ENCODE measurements at regions not wholly inside any gene's neighbourhood (a gene's known extent, or its start where the extent isn't known, plus 50 kb on each side); places are given as distances from the start of the nearest gene placed in this dataset.
A peak's percentile ranks its signal among the peaks of the same experiment; 100 is the strongest.

DNA sequence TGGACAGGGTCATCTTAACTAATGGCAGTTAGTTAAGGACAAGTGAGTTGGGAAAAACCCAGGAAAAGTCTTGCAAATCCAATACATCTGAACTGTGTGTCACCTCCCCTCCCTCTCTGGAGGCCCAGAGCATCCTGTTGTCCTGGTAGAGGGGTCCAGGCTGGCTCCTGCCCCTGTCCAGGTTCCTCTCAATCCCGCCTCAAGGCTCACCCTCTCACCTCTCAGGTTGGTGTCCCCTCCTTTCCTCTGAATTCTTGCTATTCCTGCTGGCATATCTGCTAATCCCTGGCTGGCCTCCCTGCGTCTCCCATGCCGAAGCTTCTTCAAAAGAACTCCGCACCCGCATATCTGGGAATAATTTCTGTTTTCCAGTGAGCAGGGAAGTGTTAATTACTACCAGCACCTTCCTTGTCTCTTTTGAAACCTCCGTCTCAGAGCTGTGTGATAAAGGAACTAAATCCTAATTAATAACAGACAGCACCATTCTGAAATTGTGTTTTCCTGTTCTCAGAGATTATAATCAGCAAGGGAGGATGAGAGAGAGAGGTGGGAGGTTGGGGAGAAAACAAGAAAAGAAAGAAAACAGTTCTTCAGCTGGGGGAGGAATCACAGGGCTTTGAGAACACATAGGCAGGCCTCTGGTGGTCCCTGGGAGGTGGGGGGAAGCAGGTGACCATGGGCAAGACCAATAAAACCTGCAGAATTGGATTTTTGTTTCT, 568.0 kb downstream of the PTPRU start:
- Mint-ChIP-seq H3K4me1 (peaks cover 27% of the 10 kb centered on the region), H3K27me3 (ENCODE audit: insufficient read depth, low read depth) (peaks cover 4% of the 10 kb centered on the region), H3K36me3 (no peaks in the 10 kb centered on the region), H3K9me3 (no peaks in the 10 kb centered on the region), H3K27ac (peak overlapping the region; percentile 58), H3K4me3 (no peak overlapping the region)
- no peaks in the 10 kb centered on the region for H3K79me2 ChIP-seq (ENCODE audit: low read depth)
- no peak overlapping the region for H3K4me3 ChIP-seq
- DNase-seq (ENCODE audit: low spot score) = no peak
- no peaks in the 10 kb centered on the region for H3K27me3 ChIP-seq
- no peak overlapping the region for H3K4me2 ChIP-seq
- H3K9me3 ChIP-seq (ENCODE audit: low read depth) = no peaks in the 10 kb centered on the region
- no peaks in the 10 kb centered on the region for H3F3A ChIP-seq (ENCODE audit: low read depth)
- TF ChIP-seq EZH2 (IDR thresholded peaks at IDR 0.05) = no peak
- TF ChIP-seq, protein P1, sequence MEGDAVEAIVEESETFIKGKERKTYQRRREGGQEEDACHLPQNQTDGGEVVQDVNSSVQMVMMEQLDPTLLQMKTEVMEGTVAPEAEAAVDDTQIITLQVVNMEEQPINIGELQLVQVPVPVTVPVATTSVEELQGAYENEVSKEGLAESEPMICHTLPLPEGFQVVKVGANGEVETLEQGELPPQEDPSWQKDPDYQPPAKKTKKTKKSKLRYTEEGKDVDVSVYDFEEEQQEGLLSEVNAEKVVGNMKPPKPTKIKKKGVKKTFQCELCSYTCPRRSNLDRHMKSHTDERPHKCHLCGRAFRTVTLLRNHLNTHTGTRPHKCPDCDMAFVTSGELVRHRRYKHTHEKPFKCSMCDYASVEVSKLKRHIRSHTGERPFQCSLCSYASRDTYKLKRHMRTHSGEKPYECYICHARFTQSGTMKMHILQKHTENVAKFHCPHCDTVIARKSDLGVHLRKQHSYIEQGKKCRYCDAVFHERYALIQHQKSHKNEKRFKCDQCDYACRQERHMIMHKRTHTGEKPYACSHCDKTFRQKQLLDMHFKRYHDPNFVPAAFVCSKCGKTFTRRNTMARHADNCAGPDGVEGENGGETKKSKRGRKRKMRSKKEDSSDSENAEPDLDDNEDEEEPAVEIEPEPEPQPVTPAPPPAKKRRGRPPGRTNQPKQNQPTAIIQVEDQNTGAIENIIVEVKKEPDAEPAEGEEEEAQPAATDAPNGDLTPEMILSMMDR (IDR thresholded peaks at IDR 0.05) = no peak
- TF ChIP-seq EZH2phosphoT487 (IDR thresholded peaks at IDR 0.05) = no peak
- H4K20me1 ChIP-seq (ENCODE audit: low read depth) = no peaks in the 10 kb centered on the region
- H3K9ac ChIP-seq = no peak overlapping the region
- H3K4me1 ChIP-seq = peaks cover 4% of the 10 kb centered on the region
- H3K27ac ChIP-seq = no peak overlapping the region
- H2AFZ ChIP-seq (replicated peaks) = no peak overlapping the region
- no peaks in the 10 kb centered on the region for H3K36me3 ChIP-seq

DNA sequence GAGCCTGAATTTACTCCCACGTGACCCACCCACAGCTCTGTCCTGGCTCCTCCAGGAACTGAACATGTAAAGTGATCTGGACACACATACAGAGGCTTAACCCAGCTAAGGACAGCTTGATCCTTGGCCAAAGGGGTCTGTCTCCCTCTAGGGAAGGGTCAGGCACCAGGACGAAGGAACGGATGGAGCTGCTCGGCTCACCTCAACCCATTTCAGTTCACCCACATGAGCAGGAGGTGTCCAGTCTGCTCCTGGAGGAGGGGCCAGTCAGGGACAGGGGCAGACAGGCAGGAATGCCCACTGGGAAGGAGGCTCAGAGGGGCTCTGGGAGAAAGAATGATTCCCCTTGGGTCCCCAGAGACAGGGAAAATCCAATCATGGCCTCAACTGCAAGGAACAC, 567.2 kb downstream of the PTPRU start:
- DNase-seq (ENCODE audit: low spot score) = no peak
- no peak overlapping the region for H3K4me3 Mint-ChIP-seq
- no peaks in the 10 kb centered on the region for H3K27me3 ChIP-seq
- H3K9me3 Mint-ChIP-seq = no peaks in the 10 kb centered on the region
- H3K27ac ChIP-seq = no peak overlapping the region
- H3K79me2 ChIP-seq (ENCODE audit: low read depth) = no peaks in the 10 kb centered on the region
- peak overlapping the region; percentile 2 for H3K27ac Mint-ChIP-seq
- no peaks in the 10 kb centered on the region for H3K36me3 ChIP-seq
- no peak overlapping the region for H3K4me2 ChIP-seq
- H4K20me1 ChIP-seq (ENCODE audit: low read depth) = no peaks in the 10 kb centered on the region
- H3K4me1 Mint-ChIP-seq = peaks cover 24% of the 10 kb centered on the region
- no peaks in the 10 kb centered on the region for H3K36me3 Mint-ChIP-seq
- peaks cover 4% of the 10 kb centered on the region for H3K4me1 ChIP-seq
- H3K27me3 Mint-ChIP-seq (ENCODE audit: insufficient read depth, low read depth) = no peaks in the 10 kb centered on the region
- H3K9me3 ChIP-seq (ENCODE audit: low read depth) = no peaks in the 10 kb centered on the region
- no peak overlapping the region for H2AFZ ChIP-seq (replicated peaks)
- no peaks in the 10 kb centered on the region for H3F3A ChIP-seq (ENCODE audit: low read depth)
- TF ChIP-seq, protein P1 (IDR thresholded peaks at IDR 0.05) = no peak
- TF ChIP-seq EZH2phosphoT487 (IDR thresholded peaks at IDR 0.05) = no peak
- TF ChIP-seq EZH2 (IDR thresholded peaks at IDR 0.05) = no peak
- no peak overlapping the region for H3K4me3 ChIP-seq
- H3K9ac ChIP-seq = no peak overlapping the region

DNA sequence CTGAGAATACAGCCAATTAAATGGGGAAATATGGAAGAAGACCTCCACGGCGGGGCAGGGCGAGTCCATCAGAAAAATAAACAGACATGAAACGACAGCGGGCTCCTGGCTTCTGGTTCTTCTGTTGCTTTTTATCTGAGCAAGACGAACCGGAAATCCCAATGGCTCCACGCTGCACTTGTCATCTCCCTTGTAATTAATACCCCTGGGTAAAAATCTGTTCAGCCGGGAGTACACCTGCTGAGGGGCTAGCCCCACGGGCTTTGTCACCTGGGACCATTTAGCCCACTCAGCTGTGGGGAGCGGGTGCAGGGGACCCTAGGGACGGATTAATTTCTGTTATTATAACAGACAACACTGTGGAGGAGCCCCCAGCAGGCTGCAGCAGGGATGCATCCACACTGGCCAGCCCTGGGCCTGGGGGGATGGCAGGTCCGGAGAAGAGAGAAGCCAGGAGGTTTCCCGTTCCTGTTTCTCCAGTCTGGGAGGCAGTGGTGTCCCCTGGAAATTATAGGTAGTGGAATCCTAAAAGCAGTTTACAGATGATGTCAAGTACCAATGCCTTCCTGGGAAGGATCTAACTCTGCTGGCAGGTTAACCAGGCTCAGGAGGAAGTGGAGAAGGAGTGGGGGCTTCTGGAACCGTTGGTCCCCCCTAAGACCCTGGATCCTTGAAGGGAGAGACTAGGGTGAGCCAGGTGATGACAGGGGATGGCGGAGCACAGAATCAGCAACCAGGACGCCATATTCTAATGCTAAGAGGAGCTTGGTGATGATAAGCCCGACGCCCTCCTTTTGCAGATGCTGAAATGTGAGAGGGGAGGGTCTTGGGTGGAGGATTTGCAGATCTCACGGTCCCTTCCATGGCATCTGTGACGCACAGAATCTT, 566.1 kb downstream of the PTPRU start:
- Mint-ChIP-seq H3K4me1 (peaks cover 21% of the 10 kb centered on the region), H3K27ac (no peak overlapping the region), H3K36me3 (no peaks in the 10 kb centered on the region), H3K9me3 (no peaks in the 10 kb centered on the region), H3K4me3 (no peak overlapping the region), H3K27me3 (ENCODE audit: insufficient read depth, low read depth) (no peaks in the 10 kb centered on the region)
- H3K36me3 ChIP-seq = no peaks in the 10 kb centered on the region
- DNase-seq (ENCODE audit: low spot score) = no peak
- no peaks in the 10 kb centered on the region for H3F3A ChIP-seq (ENCODE audit: low read depth)
- H3K27me3 ChIP-seq = no peaks in the 10 kb centered on the region
- H3K79me2 ChIP-seq (ENCODE audit: low read depth) = no peaks in the 10 kb centered on the region
- H3K27ac ChIP-seq = no peak overlapping the region
- H3K4me2 ChIP-seq = no peak overlapping the region
- no peak overlapping the region for H3K4me3 ChIP-seq
- no peak overlapping the region for H3K9ac ChIP-seq
- no peaks in the 10 kb centered on the region for H3K9me3 ChIP-seq (ENCODE audit: low read depth)
- no peak overlapping the region for H2AFZ ChIP-seq (replicated peaks)
- TF ChIP-seq EZH2phosphoT487 (IDR thresholded peaks at IDR 0.05) (no peak), EZH2 (IDR thresholded peaks at IDR 0.05) (no peak)
- TF ChIP-seq, protein P1 (IDR thresholded peaks at IDR 0.05) = no peak
- no peaks in the 10 kb centered on the region for H4K20me1 ChIP-seq (ENCODE audit: low read depth)
- peaks cover 4% of the 10 kb centered on the region for H3K4me1 ChIP-seq

Measured in neural progenitor cell (in vitro differentiated cells).